Stimulated activated effector memory CD8-positive, alpha-beta T cell treated with anti-CD3 and anti-CD28 coated beads, Interleukin-12 subunit alpha, Interleukin-12 subunit beta, amount 100 ng/mL, for 72 hours (primary cell): ENCODE measurements at regions not wholly inside any gene's neighbourhood (a gene's known extent, or its start where the extent isn't known, plus 50 kb on each side); places are given as distances from the start of the nearest gene placed in this dataset.

Experiments used
- ATAC-seq: fragments of 150-1000 bp; cut with Tn5 transposase; 2 replicates; pipeline ENCODE4 v1.10.0; 2021
- DNase-seq, 2 donors: peaks; one replicate each; pipeline ENCODE4 v3.0.0; 2021 to 2022; ENCODE audit warnings: low spot score in 2 of 2
- H3K27ac Mint-ChIP-seq: one replicate; pipeline ENCODE4 v1.8.0; 2022; ENCODE audit warnings: mild to moderate bottlenecking, mixed read lengths
- H3K36me3 Mint-ChIP-seq: one replicate; pipeline ENCODE4 v1.8.0; 2022; ENCODE audit warnings: mild to moderate bottlenecking, mixed read lengths
- H3K4me1 Mint-ChIP-seq: one replicate; pipeline ENCODE4 v1.8.0; 2022; ENCODE audit warnings: mixed read lengths
- H3K4me3 Mint-ChIP-seq: one replicate; pipeline ENCODE4 v1.8.0; 2022; ENCODE audit warnings: mild to moderate bottlenecking, mixed read lengths
- H3K9me3 Mint-ChIP-seq: one replicate; pipeline ENCODE4 v1.8.0; 2022; ENCODE audit warnings: mixed read lengths

GRCh38 chr20:57092112-57092899 lies 174.1 kb downstream of the BMP7 start:
- Mint-ChIP-seq H3K27ac (peak overlapping the region; percentile 99), H3K36me3 (peaks cover 30% of the 10 kb centered on the region), H3K4me1 (peaks cover 17% of the 10 kb centered on the region), H3K4me3 (no peak overlapping the region), H3K9me3 (peaks cover 4% of the 10 kb centered on the region)
- ATAC-seq (peak; percentile 67), DNase-seq (peak; percentile 18 to 75)

GRCh38 chr20:57092900-57093530 lies 173.4 kb downstream of the BMP7 start:
- Mint-ChIP-seq H3K4me3 (no peak overlapping the region), H3K36me3 (peaks cover 30% of the 10 kb centered on the region), H3K4me1 (peaks cover 17% of the 10 kb centered on the region), H3K9me3 (peaks cover 4% of the 10 kb centered on the region), H3K27ac (no peak overlapping the region)
- DNase-seq (no peak), ATAC-seq (no peak)

- peaks cover 17% of the 10 kb centered on the region for H3K4me1 Mint-ChIP-seq
- DNase-seq: no peak
- no peak overlapping the region for H3K27ac Mint-ChIP-seq
- H3K9me3 Mint-ChIP-seq: peaks cover 4% of the 10 kb centered on the region
- ATAC-seq: no peak
- H3K4me3 Mint-ChIP-seq: no peak overlapping the region
- H3K36me3 Mint-ChIP-seq: peaks cover 30% of the 10 kb centered on the region
Observed at GRCh38 chr20:57093766-57094165, 172.7 kb downstream of the BMP7 start.

- Mint-ChIP-seq H3K27ac (no peak overlapping the region), H3K4me1 (peaks cover 17% of the 10 kb centered on the region), H3K36me3 (peaks cover 30% of the 10 kb centered on the region), H3K9me3 (peaks cover 4% of the 10 kb centered on the region), H3K4me3 (no peak overlapping the region)
- ATAC-seq: no peak
- DNase-seq: no peak
Observed at GRCh38 chr20:57094252-57094891, 172.1 kb downstream of the BMP7 start.

GRCh38 chr20:57094991-57095390 lies 171.4 kb downstream of the BMP7 start:
- Mint-ChIP-seq H3K4me3 (no peak overlapping the region), H3K36me3 (peaks cover 26% of the 10 kb centered on the region), H3K4me1 (peaks cover 17% of the 10 kb centered on the region), H3K27ac (no peak overlapping the region), H3K9me3 (peaks cover 4% of the 10 kb centered on the region)
- ATAC-seq (no peak), DNase-seq (no peak)

GRCh38 chr20:57095426-57095825 lies 171.0 kb downstream of the BMP7 start:
- Mint-ChIP-seq H3K4me1 (peaks cover 17% of the 10 kb centered on the region), H3K36me3 (peaks cover 22% of the 10 kb centered on the region), H3K4me3 (no peak overlapping the region), H3K27ac (no peak overlapping the region), H3K9me3 (peaks cover 4% of the 10 kb centered on the region)
- DNase-seq (no peak), ATAC-seq (no peak)

- no peak for ATAC-seq
- Mint-ChIP-seq H3K4me1 (peaks cover 2% of the 10 kb centered on the region), H3K4me3 (no peak overlapping the region), H3K36me3 (peaks cover 3% of the 10 kb centered on the region), H3K27ac (no peak overlapping the region), H3K9me3 (no peaks in the 10 kb centered on the region)
- no peak for DNase-seq
Observed at GRCh38 chr20:57097245-57097915, 169.1 kb downstream of the BMP7 start.

GRCh38 chr20:57102160-57102559 lies 164.3 kb downstream of the BMP7 start:
- H3K9me3 Mint-ChIP-seq: no peaks in the 10 kb centered on the region
- H3K4me1 Mint-ChIP-seq: no peaks in the 10 kb centered on the region
- H3K4me3 Mint-ChIP-seq: no peak overlapping the region
- ATAC-seq: no peak
- H3K36me3 Mint-ChIP-seq: no peaks in the 10 kb centered on the region
- H3K27ac Mint-ChIP-seq: no peak overlapping the region
- no peak for DNase-seq

GRCh38 chr20:57102566-57102965 lies 163.9 kb downstream of the BMP7 start:
- no peak overlapping the region for H3K4me3 Mint-ChIP-seq
- no peaks in the 10 kb centered on the region for H3K9me3 Mint-ChIP-seq
- H3K27ac Mint-ChIP-seq: no peak overlapping the region
- no peaks in the 10 kb centered on the region for H3K4me1 Mint-ChIP-seq
- no peak for DNase-seq
- no peaks in the 10 kb centered on the region for H3K36me3 Mint-ChIP-seq
- no peak for ATAC-seq

- Mint-ChIP-seq H3K36me3 (no peaks in the 10 kb centered on the region), H3K9me3 (no peaks in the 10 kb centered on the region), H3K27ac (no peak overlapping the region), H3K4me1 (no peaks in the 10 kb centered on the region), H3K4me3 (no peak overlapping the region)
- no peak for DNase-seq
- ATAC-seq: no peak
Observed at GRCh38 chr20:57103146-57103800, 163.2 kb downstream of the BMP7 start.

GRCh38 chr20:57104113-57104512 lies 162.3 kb downstream of the BMP7 start:
- H3K9me3 Mint-ChIP-seq: no peaks in the 10 kb centered on the region
- DNase-seq (no peak), ATAC-seq (no peak)
- no peaks in the 10 kb centered on the region for H3K36me3 Mint-ChIP-seq
- H3K4me3 Mint-ChIP-seq: no peak overlapping the region
- no peak overlapping the region for H3K27ac Mint-ChIP-seq
- H3K4me1 Mint-ChIP-seq: no peaks in the 10 kb centered on the region

GRCh38 chr20:57104651-57105204 lies 161.7 kb downstream of the BMP7 start:
- no peak overlapping the region for H3K27ac Mint-ChIP-seq
- DNase-seq: no peak
- H3K4me3 Mint-ChIP-seq: no peak overlapping the region
- no peak for ATAC-seq
- H3K9me3 Mint-ChIP-seq: no peaks in the 10 kb centered on the region
- H3K4me1 Mint-ChIP-seq: no peaks in the 10 kb centered on the region
- no peaks in the 10 kb centered on the region for H3K36me3 Mint-ChIP-seq

GRCh38 chr20:57106030-57106682 lies 160.3 kb downstream of the BMP7 start:
- no peak for DNase-seq
- ATAC-seq: no peak
- Mint-ChIP-seq H3K4me1 (no peaks in the 10 kb centered on the region), H3K27ac (no peak overlapping the region), H3K9me3 (no peaks in the 10 kb centered on the region), H3K36me3 (no peaks in the 10 kb centered on the region), H3K4me3 (no peak overlapping the region)

GRCh38 chr20:57106692-57107091 lies 159.7 kb downstream of the BMP7 start:
- H3K36me3 Mint-ChIP-seq: no peaks in the 10 kb centered on the region
- no peaks in the 10 kb centered on the region for H3K4me1 Mint-ChIP-seq
- H3K27ac Mint-ChIP-seq: no peak overlapping the region
- H3K4me3 Mint-ChIP-seq: no peak overlapping the region
- ATAC-seq (no peak), DNase-seq (no peak)
- H3K9me3 Mint-ChIP-seq: no peaks in the 10 kb centered on the region
